Activated CD4-positive, alpha-beta T cell treated with anti-CD3 and anti-CD28 coated beads, Interleukin-2, amount 50 U/mL, for 48 hours (primary cell): ENCODE measurements at regions not wholly inside any gene's neighbourhood (a gene's known extent, or its start where the extent isn't known, plus 50 kb on each side); places are given as distances from the start of the nearest gene placed in this dataset.
"Not testable (repeated sequence)": the region's sequence is repeated elsewhere in the genome, so short reads cannot be mapped to it uniquely, and the experiment has no call there.

Experiments
- DNase-seq, 2 experiments: peaks; one replicate each; pipeline ENCODE4 v3.0.0-alpha.2; 2020

DNA sequence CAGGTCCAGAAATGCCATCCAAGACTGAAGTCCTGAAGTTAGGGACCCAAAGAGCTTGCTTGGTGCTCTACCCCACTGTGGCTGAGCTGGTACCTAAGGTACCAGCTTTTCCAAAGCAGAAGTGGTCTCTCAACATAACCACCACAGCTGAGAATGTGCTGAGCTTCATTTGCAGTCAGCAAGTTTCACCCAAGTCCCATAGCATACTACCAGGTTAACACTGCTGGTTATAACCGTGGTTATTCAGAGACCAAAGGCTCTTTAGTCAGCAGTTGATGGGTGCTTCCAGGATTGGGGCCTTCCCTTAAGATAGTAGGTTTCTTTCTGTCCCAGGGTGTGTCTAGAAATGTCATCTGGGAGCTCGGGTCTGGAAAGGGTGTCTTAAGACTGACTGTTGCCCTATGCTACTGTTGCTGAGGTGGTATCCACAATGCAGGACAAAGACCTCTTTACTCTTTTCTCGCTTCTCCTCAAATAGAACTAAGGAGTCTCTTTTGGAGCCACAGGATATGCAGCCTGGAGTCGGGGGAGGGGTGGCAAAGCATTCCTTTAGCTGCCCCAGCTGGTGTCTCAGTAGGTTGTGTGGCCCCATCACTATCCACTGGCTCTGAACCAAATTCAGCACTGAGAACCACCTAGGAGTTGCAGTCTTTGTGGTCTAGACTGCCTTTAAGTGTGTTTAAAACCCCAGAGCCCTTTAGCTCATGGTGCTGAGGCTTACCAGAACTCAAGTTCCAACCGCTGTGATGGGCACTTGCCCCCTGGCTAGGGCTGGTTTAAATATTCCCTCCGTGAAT lies 354.9 kb upstream of the SEMA3C start:
- DNase-seq = no peak

GRCh38 chr7:81272176-81272575 lies 353.3 kb upstream of the SEMA3C start:
- no peak for DNase-seq

GRCh38 chr7:81268551-81268950 lies 349.7 kb upstream of the SEMA3C start:
- DNase-seq = no peak

DNA sequence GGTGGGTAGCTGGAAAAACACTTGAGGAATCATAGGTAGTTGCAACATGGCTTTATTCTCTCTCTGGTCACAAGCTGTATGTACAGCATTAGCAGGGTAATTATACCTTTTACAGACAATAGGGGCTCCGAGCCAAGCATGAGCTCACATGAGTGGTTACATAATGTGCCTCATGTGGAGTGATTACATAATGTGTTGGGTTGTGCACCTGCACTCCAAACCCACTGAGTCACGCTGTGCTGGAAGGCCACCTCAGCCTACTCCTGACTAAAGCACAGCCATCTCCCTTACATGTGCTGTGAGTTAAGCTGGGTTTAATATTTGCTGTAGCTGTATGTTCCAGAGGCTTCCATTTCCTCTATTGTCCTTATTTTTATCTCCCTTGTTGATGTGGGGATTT lies 348.7 kb upstream of the SEMA3C start:
- no peak for DNase-seq

- DNase-seq = no peak
Measured at GRCh38 chr7:81264116-81264515, 345.3 kb upstream of the SEMA3C start.

GRCh38 chr7:81260152-81260551 lies 341.3 kb upstream of the SEMA3C start:
- no peak for DNase-seq

DNA sequence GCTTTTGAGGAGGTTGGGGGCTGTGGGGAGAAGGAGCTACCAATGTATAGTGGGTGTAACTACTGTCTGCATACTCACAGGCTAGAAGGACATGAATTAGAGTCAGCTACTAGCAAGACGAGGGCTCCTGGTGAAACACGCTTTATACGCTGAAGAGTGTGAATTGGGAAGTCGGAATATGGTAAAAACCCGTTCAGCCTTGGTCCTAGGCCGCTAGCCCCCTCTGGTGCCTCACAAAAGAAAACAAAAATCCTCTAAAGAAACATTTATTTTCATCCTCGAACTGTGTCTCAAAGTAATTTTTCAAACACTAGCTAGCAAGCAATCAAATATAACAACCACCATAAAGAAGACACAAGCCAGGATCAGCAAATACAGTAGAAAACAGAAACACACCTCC lies 338.1 kb upstream of the SEMA3C start:
- no peak for DNase-seq

DNA sequence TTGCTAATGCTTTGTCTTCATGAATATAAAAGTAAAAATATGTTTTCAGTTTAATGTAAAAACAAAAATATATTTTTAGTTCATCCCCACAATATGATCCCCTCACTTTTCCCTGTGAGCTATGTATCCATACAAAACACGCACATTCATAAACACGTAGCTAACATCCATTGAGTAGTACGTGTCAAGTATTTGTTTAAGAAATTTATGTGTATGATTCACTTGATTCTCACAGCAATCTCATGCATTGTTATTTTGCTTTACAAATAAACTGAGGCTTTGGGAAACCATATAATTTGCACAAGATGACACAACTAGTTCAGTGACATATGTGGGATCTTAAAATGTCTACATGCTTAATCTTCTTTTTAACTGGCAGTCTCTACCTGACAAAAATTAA lies 329.6 kb upstream of the SEMA3C start:
- no peak for DNase-seq

DNA sequence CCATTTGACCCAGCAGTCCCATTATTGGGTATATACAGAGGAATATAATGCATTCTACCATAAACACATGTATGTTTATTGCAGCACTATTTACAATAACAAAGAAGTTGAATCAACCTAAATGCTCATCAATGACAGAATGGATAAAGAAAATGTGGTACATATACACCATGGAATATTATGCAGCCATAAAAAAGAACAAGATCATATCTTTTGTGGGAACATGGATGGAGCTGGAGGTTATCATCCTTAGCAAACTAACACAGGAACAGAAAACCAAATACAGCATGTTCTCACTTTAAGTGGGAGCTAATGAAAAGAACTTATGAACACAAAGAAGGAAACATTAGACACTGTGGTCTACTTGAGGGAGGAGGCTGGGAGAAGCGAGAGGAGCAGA lies 328.5 kb upstream of the SEMA3C start:
- not testable (repeated sequence) for DNase-seq

DNA sequence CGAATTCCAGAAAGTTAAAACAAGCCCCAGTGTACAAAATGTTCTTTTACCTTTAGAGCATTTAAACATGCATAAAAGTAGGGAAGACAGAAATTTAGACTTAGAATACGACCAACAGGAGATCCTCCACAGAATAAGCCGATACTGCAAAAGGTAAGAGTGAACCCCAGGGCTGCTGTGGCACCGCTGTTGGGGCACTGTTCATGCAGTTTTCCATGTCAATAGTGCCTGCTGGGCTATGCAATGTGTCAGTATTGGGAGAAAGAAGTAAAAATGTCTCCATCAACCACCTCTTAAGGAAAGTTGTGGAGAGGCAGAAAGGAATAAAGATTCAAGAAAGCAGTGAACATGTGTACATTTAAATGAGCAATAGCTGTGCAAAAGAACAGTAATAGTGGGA lies 326.5 kb upstream of the SEMA3C start:
- no peak for DNase-seq

DNA sequence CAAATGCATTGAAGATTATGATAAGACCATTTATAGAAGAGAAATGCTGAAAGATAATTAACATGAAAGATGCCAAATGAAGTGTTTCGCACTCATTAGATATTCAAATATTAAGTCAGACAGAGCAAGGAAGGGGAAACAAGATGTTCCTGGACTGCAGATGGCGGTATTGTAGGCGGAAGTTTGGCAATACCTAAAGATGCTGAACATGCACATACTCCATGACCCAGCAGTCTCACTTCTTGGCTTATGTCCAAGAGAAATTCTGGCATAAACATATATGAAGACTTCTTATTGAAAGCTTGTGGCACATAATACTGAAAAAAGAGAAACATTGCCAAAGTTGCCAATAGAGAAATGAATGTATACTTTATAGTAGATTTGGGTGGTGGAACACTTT lies 325.4 kb upstream of the SEMA3C start:
- DNase-seq = no peak

DNA sequence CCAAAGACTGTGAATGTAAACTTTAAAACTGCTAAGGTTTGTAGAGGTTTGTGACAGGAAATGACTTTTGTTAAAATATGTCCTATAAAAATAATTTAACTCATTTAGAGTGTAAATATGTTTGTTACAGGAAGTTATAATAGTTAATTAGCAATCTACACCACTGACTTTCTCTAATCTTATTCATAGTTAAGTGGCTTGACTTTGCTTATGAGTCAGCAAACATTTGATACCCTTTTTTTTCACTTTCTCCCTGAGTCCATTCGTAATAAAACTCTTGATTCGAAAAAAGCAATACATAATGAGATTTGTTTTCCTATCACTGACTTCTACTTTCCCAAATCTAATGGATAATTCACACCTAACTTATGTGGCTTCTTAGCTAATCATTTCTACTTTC lies 317.7 kb upstream of the SEMA3C start:
- DNase-seq = no peak

GRCh38 chr7:81235997-81236396 lies 317.1 kb upstream of the SEMA3C start:
- no peak for DNase-seq

GRCh38 chr7:81234896-81235295 lies 316.0 kb upstream of the SEMA3C start:
- no peak for DNase-seq

- no peak for DNase-seq
Measured at GRCh38 chr7:81233208-81233940, 314.5 kb upstream of the SEMA3C start.

GRCh38 chr7:81232084-81232799 lies 313.4 kb upstream of the SEMA3C start:
- no peak for DNase-seq

GRCh38 chr7:81231301-81231838 lies 312.5 kb upstream of the SEMA3C start:
- no peak for DNase-seq

DNA sequence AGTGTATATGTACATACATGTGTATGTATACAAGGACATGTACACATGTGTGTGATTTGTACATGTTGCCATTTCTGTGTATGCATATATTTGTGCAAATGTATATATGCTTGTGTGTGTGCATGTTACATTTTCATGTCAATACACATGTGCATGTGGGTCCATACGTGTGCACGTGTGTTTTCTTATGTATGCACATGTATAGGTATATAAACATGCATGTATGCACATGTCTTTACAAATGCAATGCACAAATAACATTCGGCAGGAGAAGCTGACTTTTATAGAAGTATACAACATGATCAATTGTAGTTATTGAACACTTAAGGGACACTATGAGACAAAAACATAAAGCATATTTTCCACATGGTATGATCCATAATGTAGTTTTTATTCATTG lies 307.4 kb upstream of the SEMA3C start:
- no peak for DNase-seq

GRCh38 chr7:81222692-81223091 lies 303.8 kb upstream of the SEMA3C start:
- not testable (repeated sequence) for DNase-seq

GRCh38 chr7:81221527-81222217 lies 302.8 kb upstream of the SEMA3C start:
- DNase-seq = no peak

- no peak for DNase-seq
Measured at GRCh38 chr7:81218480-81219106, 299.7 kb upstream of the SEMA3C start.

DNA sequence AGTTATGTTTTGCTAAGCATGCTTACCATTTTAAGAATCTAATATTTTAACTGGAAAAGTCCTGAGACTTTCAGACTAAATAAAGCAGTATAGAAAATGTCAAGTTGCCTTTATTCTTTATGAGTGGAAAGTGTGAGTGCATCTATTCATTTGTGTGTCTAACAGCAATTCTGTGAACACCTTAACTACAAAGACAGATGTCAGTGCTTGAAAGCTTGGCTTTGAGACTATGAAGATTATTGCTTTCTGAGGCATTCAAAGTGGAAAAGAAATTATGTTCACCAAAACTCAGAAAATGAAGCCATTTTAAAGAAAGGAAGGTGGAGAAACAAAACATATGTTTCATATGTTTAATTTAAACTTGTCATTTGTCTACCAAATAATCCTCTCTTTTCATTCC lies 294.5 kb upstream of the SEMA3C start:
- DNase-seq = no peak
